ENCODE measurements at regions not wholly inside any gene's neighbourhood (a gene's known extent, or its start where the extent isn't known, plus 50 kb on each side); places are given as distances from the start of the nearest gene placed in this dataset.
A peak's percentile ranks its signal among the peaks of the same experiment; 100 is the strongest.

- Histone ChIP-seq H3K9me3 (ENCODE audit: insufficient read depth, low read depth, low read length) (no peaks in the 10 kb centered on the region), H3K27me3 (ENCODE audit: insufficient read depth, low read length) (no peaks in the 10 kb centered on the region), H3K9ac (ENCODE audit: low read depth, low read length) (no peak overlapping the region), H3K4me3 (ENCODE audit: low read length) (no peak overlapping the region), H3K4me1 (ENCODE audit: insufficient read depth, low read length) (no peaks in the 10 kb centered on the region), H3K36me3 (ENCODE audit: insufficient read depth, low read length) (no peaks in the 10 kb centered on the region), H3K27ac (ENCODE audit: low read depth, low read length) (no peak overlapping the region)
- 75% methylated on average over 3 of the region's 3 CpGs for WGBS
These were observed 105.2 kb downstream of the XCL2 start for GRCh38 chr1:168438626-168439025.

GRCh38 chr1:168437821-168438220, 106.0 kb downstream of the XCL2 start:
- 96% methylated on average over 4 of the region's 6 CpGs for WGBS
- no peak overlapping the region for H3K9ac ChIP-seq (ENCODE audit: low read depth, low read length)
- H3K4me3 ChIP-seq (ENCODE audit: low read length): no peak overlapping the region

DNA sequence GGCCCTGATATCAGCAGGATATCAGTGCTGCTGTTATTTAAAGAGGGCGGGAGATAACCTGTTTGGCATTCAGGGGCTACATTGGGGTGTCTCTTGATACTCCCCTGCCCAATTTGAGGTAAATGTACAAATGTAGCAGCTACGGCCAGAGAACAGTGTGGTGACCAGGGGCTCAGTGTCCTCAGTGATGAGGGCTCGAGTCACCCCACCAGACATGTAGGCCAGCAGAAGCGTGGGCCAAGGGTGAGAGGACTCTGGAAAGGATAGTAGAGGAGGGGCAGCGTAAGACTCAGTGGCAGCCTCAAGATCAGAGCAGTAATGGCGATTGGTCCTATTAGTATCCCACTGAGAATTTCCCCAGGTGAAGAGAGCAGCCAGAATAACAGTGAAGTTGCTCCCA, 108.4 kb downstream of the XCL2 start:
- H3K36me3 ChIP-seq (ENCODE audit: insufficient read depth, low read length): no peaks in the 10 kb centered on the region
- no peaks in the 10 kb centered on the region for H3K9me3 ChIP-seq (ENCODE audit: insufficient read depth, low read depth, low read length)
- no peak overlapping the region for H3K9ac ChIP-seq (ENCODE audit: low read depth, low read length)
- H3K4me1 ChIP-seq (ENCODE audit: insufficient read depth, low read length): no peaks in the 10 kb centered on the region
- no peak overlapping the region for H3K27ac ChIP-seq (ENCODE audit: low read depth, low read length)
- H3K4me3 ChIP-seq (ENCODE audit: low read length): no peak overlapping the region
- WGBS: 88% methylated on average over 6 of the region's 6 CpGs
- no peaks in the 10 kb centered on the region for H3K27me3 ChIP-seq (ENCODE audit: insufficient read depth, low read length)

More at GRCh38 chr1:168437821-168438220, 106.0 kb downstream of the XCL2 start:
- no peaks in the 10 kb centered on the region for H3K27me3 ChIP-seq (ENCODE audit: insufficient read depth, low read length)
- H3K9me3 ChIP-seq (ENCODE audit: insufficient read depth, low read depth, low read length): no peaks in the 10 kb centered on the region
- no peaks in the 10 kb centered on the region for H3K36me3 ChIP-seq (ENCODE audit: insufficient read depth, low read length)
- no peaks in the 10 kb centered on the region for H3K4me1 ChIP-seq (ENCODE audit: insufficient read depth, low read length)
- no peak overlapping the region for H3K27ac ChIP-seq (ENCODE audit: low read depth, low read length)

DNA sequence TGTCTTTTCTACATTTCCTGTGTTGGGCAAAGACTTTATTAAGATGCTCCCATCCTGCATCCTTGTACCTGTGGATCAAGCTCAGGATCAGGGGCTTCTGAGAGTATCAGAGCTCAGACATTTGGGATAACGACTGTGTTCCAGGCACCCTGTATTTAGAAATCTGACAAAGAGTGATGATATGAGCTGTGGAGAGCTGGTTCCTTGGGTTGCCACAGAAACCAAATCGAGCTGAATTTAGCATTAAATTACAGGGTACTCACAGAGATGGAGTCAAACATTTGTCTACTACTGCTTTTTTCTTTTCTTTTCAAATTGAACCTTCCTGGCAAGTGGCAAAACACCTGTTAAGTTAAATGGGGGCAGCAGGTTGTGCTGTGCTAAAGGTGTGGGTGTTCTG, 110.6 kb downstream of the XCL2 start:
- Histone ChIP-seq H3K9me3 (ENCODE audit: insufficient read depth, low read depth, low read length) (no peaks in the 10 kb centered on the region), H3K9ac (ENCODE audit: low read depth, low read length) (no peak overlapping the region), H3K27ac (ENCODE audit: low read depth, low read length) (no peak overlapping the region), H3K4me1 (ENCODE audit: insufficient read depth, low read length) (peaks cover 6% of the 10 kb centered on the region), H3K4me3 (ENCODE audit: low read length) (no peak overlapping the region), H3K27me3 (ENCODE audit: insufficient read depth, low read length) (no peaks in the 10 kb centered on the region), H3K36me3 (ENCODE audit: insufficient read depth, low read length) (no peaks in the 10 kb centered on the region)
- 93% methylated on average over 2 of the region's 2 CpGs for WGBS

DNA sequence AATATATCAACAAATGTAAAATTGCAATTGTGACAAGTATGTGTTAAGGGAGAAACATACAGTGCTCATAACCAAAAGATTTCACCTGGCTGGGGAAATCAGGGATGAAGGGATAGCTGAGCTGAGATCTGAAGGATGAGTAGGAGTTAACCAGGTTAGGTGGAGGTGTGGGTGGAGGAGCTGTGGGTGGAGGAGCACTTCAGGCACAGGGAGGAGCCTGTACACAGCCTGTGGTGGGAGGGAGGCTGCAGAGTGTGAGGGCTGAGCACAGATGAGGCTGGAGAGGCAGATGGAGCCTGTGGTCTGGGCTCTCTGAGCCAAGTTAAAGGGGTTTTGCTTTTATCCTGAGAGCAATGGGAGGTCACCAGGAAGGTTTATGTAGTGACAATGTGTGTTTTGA, 111.9 kb downstream of the XCL2 start:
- no peak overlapping the region for H3K9ac ChIP-seq (ENCODE audit: low read depth, low read length)
- no peak overlapping the region for H3K4me3 ChIP-seq (ENCODE audit: low read length)
- H3K27ac ChIP-seq (ENCODE audit: low read depth, low read length): no peak overlapping the region
- H3K9me3 ChIP-seq (ENCODE audit: insufficient read depth, low read depth, low read length): no peaks in the 10 kb centered on the region
- H3K36me3 ChIP-seq (ENCODE audit: insufficient read depth, low read length): no peaks in the 10 kb centered on the region
- H3K27me3 ChIP-seq (ENCODE audit: insufficient read depth, low read length): no peaks in the 10 kb centered on the region
- peaks cover 17% of the 10 kb centered on the region for H3K4me1 ChIP-seq (ENCODE audit: insufficient read depth, low read length)

- no peak overlapping the region for H3K27ac ChIP-seq (ENCODE audit: low read depth, low read length)
- H3K27me3 ChIP-seq (ENCODE audit: insufficient read depth, low read length): no peaks in the 10 kb centered on the region
- no peaks in the 10 kb centered on the region for H3K9me3 ChIP-seq (ENCODE audit: insufficient read depth, low read depth, low read length)
- WGBS: 92% methylated on average over 13 of the region's 13 CpGs
- H3K36me3 ChIP-seq (ENCODE audit: insufficient read depth, low read length): no peaks in the 10 kb centered on the region
- peaks cover 25% of the 10 kb centered on the region for H3K4me1 ChIP-seq (ENCODE audit: insufficient read depth, low read length)
- no peak overlapping the region for H3K4me3 ChIP-seq (ENCODE audit: low read length)
- no peak overlapping the region for H3K9ac ChIP-seq (ENCODE audit: low read depth, low read length)
These were observed 113.5 kb downstream of the XCL2 start for GRCh38 chr1:168430321-168430720.

- no peak overlapping the region for H3K9ac ChIP-seq (ENCODE audit: low read depth, low read length)
- H3K4me1 ChIP-seq (ENCODE audit: insufficient read depth, low read length): peaks cover 30% of the 10 kb centered on the region
- 0 out of 2 replicates have a peak overlapping the region, but pooled peaks have one; percentile 3 for H3K27ac ChIP-seq (ENCODE audit: low read depth, low read length)
- H3K36me3 ChIP-seq (ENCODE audit: insufficient read depth, low read length): no peaks in the 10 kb centered on the region
- no peaks in the 10 kb centered on the region for H3K9me3 ChIP-seq (ENCODE audit: insufficient read depth, low read depth, low read length)
- no peaks in the 10 kb centered on the region for H3K27me3 ChIP-seq (ENCODE audit: insufficient read depth, low read length)
- 53% methylated on average over 4 of the region's 4 CpGs for WGBS
- H3K4me3 ChIP-seq (ENCODE audit: low read length): no peak overlapping the region
These were observed 115.6 kb downstream of the XCL2 start for GRCh38 chr1:168428063-168428731.

DNA sequence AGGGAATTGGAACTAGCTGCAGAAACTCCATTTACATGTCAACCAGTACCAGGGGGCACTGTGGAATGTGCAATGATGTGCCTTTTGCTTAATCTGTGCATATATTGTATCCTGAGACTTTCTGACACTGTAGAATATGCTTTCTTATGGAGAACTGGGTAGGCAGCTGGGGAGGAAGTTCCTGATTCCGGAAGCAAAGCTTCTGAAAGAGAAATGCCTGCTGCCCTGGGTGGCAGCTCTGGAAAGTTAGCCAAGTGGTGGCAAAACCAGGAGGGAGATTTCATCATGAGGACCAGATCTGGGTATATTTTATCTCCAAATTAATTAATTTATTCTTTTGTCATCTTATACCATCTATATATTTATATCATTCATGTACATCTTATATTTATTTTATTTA, 116.7 kb downstream of the XCL2 start:
- WGBS: 77% methylated on average over 1 of the region's 1 CpG
- Histone ChIP-seq H3K9me3 (ENCODE audit: insufficient read depth, low read depth, low read length) (no peaks in the 10 kb centered on the region), H3K27ac (ENCODE audit: low read depth, low read length) (no peak overlapping the region), H3K9ac (ENCODE audit: low read depth, low read length) (no peak overlapping the region), H3K4me3 (ENCODE audit: low read length) (no peak overlapping the region), H3K36me3 (ENCODE audit: insufficient read depth, low read length) (no peaks in the 10 kb centered on the region), H3K27me3 (ENCODE audit: insufficient read depth, low read length) (no peaks in the 10 kb centered on the region), H3K4me1 (ENCODE audit: insufficient read depth, low read length) (peaks cover 30% of the 10 kb centered on the region)

DNA sequence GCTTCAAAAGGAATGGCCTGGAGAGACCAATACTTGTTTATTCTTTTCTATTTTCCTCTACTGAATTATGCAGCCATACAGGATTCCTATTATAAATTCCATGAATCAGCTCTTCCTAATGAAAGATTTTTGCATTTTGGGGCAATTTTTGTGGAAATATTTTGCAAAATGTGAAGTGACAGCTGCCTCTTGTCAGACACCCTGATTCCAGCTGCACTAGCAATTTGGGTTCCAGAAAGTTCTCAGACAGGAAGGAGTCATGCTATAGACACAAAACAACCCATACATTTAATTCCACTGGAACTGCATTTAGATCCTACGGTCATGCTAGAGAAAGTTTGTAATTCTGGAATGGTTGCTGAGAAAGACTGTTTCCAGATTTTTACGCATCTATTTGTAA, 119.5 kb downstream of the XCL2 start:
- 95% methylated on average over 2 of the region's 2 CpGs for WGBS
- Histone ChIP-seq H3K27ac (ENCODE audit: low read depth, low read length) (no peak overlapping the region), H3K27me3 (ENCODE audit: insufficient read depth, low read length) (no peaks in the 10 kb centered on the region), H3K9ac (ENCODE audit: low read depth, low read length) (no peak overlapping the region), H3K4me1 (ENCODE audit: insufficient read depth, low read length) (peaks cover 30% of the 10 kb centered on the region), H3K4me3 (ENCODE audit: low read length) (no peak overlapping the region), H3K9me3 (ENCODE audit: insufficient read depth, low read depth, low read length) (no peaks in the 10 kb centered on the region), H3K36me3 (ENCODE audit: insufficient read depth, low read length) (no peaks in the 10 kb centered on the region)

DNA sequence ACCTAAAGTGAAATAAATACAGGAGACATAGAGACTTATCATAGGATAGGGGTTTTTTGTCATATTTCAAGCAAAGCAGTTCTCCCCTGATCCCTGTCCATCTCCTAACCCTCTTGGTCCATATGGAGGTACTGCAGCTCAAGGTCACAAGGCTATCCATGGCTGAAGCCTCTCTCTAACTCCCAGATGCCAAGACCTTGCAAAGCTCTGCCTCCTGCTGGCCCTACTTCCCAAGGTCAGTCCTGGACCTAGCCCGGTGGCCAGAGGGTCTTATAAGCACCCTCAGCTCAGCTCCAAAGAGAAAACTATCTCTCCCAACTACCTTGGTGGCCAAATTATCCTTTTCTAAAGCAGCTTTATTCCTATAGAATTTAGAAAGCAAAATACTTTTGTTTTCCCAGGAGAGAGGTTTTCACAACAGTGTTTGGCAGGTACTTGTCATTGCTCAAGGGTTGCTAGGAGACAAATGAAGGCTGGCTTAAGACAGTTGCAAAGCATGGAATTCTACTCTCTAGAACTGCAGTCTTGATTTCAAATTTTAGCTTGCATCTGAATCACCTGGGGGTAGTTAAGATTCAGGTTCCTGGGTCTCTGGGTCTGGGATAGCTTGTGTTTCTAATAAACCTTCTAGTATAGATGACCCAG, 121.5 kb downstream of the XCL2 start:
- H3K27ac ChIP-seq (ENCODE audit: low read depth, low read length): no peak overlapping the region
- WGBS: 96% methylated on average over 1 of the region's 1 CpG
- peaks cover 17% of the 10 kb centered on the region for H3K4me1 ChIP-seq (ENCODE audit: insufficient read depth, low read length)
- H3K27me3 ChIP-seq (ENCODE audit: insufficient read depth, low read length): no peaks in the 10 kb centered on the region
- no peak overlapping the region for H3K4me3 ChIP-seq (ENCODE audit: low read length)
- H3K36me3 ChIP-seq (ENCODE audit: insufficient read depth, low read length): no peaks in the 10 kb centered on the region
- no peak overlapping the region for H3K9ac ChIP-seq (ENCODE audit: low read depth, low read length)
- H3K9me3 ChIP-seq (ENCODE audit: insufficient read depth, low read depth, low read length): no peaks in the 10 kb centered on the region

DNA sequence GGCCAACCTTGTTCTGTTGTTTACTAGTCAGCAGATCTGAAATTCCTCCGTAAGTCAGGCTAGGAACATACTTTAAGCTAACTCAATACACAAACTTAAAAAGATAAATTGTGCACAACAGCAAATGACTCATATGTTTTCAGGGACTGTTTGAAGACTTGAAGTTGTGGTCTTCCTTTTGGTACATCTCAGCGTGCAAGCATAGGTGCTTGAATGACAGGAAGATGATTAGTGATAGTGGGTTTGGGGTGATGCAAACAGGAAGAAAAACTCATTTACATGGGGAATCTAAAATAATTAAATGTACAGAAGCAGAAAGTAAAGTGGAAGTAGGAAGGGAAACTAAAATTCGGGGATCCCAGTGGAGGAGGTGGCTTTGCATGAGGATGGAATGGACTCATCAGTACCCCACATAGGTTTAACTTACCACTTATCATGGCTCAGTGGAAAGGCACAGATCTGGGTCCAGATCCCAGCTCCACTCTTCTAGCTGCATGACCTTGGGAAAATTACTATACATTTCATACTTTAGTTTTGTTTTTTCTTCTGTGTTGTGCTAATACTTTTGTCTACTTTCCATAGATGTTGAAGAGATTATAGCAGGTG, 122.3 kb downstream of the XCL2 start:
- Histone ChIP-seq H3K27ac (ENCODE audit: low read depth, low read length) (no peak overlapping the region), H3K4me1 (ENCODE audit: insufficient read depth, low read length) (peaks cover 10% of the 10 kb centered on the region; the same call in 1 of the 2 replicates), H3K9me3 (ENCODE audit: insufficient read depth, low read depth, low read length) (no peaks in the 10 kb centered on the region), H3K4me3 (ENCODE audit: low read length) (no peak overlapping the region), H3K9ac (ENCODE audit: low read depth, low read length) (no peak overlapping the region), H3K27me3 (ENCODE audit: insufficient read depth, low read length) (no peaks in the 10 kb centered on the region), H3K36me3 (ENCODE audit: insufficient read depth, low read length) (no peaks in the 10 kb centered on the region)
- WGBS: 99% methylated on average over 3 of the region's 3 CpGs
